ENCODE measurements at regions not wholly inside any gene's neighbourhood (a gene's known extent, or its start where the extent isn't known, plus 50 kb on each side); places are given as distances from the start of the nearest gene placed in this dataset.

DNA sequence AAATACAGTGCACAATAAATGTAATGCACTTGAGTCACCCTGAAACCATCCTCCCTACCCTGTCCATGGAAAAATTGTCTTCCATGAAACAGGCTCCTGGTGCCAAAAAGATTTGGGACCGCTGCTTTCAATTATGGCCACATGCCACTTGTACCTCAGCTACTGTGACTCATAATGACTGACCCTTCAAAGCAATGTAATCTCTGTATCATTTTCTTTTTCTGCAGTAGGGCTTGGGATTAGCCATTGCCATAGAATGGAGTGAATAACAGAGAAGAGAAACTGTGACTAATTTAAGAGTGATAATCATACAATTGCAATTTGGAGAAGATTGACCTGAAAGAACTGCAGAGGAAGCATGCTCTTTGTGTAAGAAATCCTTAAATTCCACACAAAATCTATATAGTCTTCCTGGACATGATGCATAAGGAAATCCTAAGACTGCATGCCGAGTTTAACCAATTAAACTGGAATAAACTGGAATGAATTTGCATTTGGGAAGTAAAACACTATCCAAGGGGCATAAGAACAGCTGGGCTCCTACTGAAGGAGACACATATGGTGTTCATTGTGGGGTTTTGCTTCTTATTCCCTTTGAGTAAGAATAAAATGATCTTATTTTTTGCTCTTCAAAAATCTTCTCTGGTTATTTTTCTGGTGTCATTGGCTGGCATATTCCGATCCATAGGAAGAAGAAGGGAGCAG is 59.5 kb upstream of the SLC7A1 start:
- DNase-seq: no peak

DNA sequence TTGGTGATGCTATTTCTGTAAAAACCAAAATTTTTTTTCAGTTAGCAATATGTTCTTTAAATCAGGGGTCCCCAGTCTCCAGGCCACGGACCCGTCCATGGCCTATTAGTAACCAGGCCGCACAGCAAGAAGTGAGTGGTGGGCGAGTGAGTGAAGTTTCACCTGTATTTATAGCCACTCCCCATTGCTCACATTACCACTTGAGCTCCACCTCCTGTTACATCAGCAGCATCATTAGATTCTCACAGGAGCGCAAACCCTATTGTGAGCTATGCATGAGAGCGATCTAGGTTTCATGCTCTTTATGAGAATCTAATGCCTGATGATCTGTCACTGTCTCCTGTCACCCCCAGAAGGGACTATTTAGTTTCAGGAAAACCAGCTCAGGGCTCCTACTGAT is 58.9 kb upstream of the SLC7A1 start:
- DNase-seq: no peak

DNA sequence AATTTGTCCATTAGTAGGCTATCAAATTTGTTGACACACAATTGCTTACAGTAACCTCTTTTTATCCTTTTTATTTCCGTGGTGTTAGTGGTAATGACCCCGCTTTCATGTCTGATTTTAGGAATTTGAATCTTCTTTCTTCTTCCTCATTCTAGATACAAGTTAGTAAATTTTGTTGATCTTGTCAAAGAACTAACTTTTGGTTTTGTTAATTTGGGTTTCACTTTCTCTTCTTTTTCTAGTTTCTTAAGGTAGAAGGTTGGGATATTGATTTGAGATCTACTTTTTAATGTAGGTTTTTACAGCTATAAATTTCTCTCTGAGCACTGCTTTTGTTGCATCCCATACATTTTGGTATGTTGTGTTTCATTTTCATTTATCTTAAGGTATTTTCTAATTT is 53.3 kb upstream of the SLC7A1 start:
- no peak for DNase-seq
